Activated CD4-positive, CD25-positive, alpha-beta regulatory T cell treated with anti-CD3 and anti-CD28 coated beads, Interleukin-2, amount 50 U/mL, for 24 hours (primary cell): ENCODE measurements at regions not wholly inside any gene's neighbourhood (a gene's known extent, or its start where the extent isn't known, plus 50 kb on each side); places are given as distances from the start of the nearest gene placed in this dataset.

Source experiments
- ATAC-seq, 2 donors: fragments of 150-1000 bp; cut with Tn5 transposase; one replicate each; pipeline ENCODE4 v1.10.0; 2021; ENCODE audit warnings: mild to moderate bottlenecking in 1 of 2, moderate library complexity in 1 of 2

DNA sequence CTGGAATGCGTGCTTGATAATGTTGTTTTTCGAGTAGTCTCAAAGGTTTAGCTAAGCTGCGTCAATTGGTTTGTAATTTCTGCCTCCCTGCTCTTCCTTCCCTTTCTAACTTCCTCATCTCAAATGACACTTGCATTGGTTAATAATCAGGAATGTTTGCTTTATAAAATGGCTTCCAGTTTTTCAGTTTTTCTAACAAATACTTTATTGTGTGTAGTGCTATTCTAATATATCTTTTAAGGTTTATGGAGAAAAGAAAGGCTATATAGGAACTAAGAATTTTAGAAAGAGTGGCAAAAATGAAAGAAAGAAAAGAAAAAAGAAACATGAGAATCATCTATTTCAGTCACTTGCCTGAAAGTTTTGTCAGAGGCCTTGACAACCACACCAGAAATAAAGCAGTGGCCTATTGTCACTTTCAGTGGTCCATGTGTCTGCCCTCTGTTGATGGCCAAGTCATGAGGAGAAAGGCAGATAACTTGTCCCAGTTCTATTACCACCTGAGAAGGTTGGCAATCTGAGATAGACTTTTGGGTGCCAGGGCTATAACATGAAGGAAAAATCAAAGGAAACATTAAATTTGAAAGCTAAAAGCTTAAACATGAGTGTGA is 221.9 kb upstream of the KITLG start:
- ATAC-seq: no peak

GRCh38 chr12:88801227-88802095 is 221.2 kb upstream of the KITLG start:
- ATAC-seq: no peak

DNA sequence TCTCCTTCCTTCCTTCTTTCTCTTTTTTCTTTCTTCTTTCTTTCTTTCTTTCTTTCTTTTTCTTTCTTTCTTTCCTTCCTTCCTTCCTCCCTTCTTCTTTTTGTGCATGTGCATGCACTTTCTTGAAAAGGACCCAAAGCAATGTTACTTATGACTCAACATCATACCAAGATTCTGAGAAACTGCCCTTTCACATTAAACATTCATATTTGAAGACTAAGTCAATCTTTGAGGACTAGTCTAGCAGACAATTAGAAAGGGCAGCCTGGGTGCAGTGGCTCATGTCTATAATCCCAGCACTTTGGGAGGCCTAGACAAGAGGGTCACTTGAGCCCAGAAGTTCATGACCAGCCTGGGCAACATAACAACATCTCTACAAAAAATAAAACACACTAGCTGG is 212.8 kb upstream of the KITLG start:
- ATAC-seq: no peak

DNA sequence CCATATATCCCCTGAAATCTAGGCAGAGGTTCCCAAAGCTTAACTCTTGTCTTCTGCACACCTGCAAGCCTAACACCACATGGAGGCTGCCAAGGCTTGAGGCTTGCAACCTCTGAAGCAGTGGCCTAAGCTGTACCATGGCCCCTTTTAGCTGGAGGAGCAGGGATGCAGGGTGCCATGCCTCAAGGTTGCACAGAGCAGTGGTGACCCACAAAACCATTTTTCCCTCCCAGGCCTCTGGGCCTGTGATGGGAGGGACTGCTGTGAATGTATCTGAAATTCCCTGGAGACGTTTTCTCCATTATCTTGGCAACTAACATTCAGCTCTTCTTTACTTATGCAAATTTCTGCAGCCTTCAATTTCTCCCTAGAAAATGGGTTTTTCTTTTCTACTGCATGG is 210.0 kb upstream of the KITLG start:
- ATAC-seq: no peak

- ATAC-seq: no peak
These were observed 203.9 kb upstream of the KITLG start for GRCh38 chr12:88784166-88784565.

GRCh38 chr12:88782351-88782750 is 202.1 kb upstream of the KITLG start:
- no peak for ATAC-seq

DNA sequence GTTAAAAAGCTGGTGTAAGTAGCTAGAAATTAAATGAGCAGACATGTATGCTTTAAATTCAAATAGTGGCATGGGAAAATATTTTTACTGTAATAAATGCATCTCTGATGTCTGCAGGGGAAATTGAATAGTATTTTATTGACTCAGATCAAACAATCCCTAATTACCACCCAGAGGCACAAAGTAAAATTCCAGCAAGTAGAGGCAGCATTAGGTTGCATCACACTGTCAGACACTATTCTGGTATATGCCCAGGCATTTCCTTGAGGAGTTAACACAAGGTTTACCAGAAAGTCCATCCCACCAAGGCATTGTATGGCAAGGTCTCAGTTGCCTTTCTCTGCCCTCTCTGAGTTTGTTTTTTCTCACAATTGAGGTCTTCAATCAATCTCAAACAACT is 201.6 kb upstream of the KITLG start:
- no peak for ATAC-seq

DNA sequence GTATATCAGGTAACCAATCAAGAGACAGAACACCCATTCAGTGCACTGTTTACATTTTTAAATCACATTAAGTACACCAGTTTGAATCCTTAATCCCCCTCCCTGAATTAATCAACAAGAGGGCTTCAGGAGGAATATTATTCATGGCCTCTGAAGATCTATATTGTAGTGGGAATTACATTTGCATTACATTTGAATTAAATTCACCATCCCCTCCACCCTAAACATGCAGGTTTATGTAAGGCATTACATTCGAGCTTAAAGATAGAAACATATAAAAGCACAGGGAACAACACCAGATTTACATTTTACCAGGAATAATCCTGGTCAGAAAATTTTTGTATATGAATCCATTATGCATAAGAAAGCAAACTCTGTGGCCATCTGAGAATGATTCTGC is 197.8 kb upstream of the KITLG start:
- no peak for ATAC-seq

DNA sequence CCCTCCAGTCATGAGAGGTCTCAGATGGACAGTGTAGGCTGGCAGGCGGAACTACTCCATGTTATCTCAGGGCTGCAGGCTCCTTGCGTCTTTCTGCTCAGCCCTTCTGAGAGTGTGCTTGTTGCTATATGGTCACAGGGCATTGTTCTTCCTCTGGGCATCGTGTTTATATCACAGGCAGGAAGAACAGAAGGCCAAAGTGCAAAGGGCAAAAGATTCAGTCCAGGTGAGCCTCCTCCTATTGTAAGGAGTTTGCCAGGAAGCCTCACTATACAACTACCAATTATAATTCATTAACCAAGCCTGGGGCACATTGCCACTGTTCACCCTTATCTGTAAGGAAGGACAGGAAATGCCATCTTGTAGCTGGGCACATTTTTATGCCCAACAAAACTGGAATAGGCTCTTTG is 195.5 kb upstream of the KITLG start:
- ATAC-seq: no peak

- ATAC-seq: no peak
These were observed 187.4 kb upstream of the KITLG start for GRCh38 chr12:88767699-88768098.

- no peak for ATAC-seq
These were observed 184.7 kb upstream of the KITLG start for GRCh38 chr12:88764781-88765480.

DNA sequence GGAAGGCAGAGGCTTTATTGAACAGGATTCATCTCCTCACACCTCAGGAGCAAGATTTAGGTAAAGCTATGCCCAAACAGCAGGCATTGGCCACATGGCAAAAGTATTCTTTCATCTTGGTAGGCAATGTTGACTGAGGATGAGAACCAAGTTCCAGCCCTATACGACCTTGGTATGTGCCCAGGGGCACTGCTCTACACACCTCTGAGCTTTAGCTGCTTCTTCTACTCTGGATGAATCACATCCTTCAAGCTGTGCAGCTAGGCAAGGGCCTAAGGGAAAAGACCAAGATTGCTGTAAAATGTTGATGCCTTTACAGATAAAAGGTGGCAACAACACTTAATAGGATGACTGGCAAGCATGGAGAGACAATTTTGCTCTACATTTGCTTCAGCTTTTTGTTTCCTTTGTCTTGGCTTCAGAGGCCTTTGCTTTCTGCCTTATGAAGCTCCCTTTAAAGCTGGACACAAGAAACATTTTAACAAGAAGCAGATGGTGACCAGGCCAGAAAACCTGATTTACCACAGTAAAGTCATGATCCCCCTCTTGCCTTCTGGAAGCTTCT is 183.3 kb upstream of the KITLG start:
- no peak for ATAC-seq

DNA sequence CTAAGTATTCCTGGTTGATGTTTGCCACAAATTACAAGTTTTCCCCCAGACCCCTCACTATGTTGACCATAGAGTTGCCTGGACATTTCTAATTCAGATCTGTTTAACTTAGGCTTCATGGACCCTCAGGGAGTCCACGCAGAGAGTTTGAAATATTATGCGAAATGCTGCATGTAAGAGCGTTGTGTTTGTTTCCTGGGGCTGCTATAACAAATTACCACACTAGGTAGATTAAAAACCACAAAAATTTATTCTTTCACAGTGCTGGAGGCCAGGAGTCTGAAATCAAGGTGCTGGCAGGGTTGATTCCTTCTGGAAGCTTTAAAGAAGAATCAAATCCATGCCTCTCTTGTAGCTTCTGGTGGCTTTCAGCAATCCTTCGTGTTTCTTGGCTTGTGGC is 177.9 kb upstream of the KITLG start:
- no peak for ATAC-seq

DNA sequence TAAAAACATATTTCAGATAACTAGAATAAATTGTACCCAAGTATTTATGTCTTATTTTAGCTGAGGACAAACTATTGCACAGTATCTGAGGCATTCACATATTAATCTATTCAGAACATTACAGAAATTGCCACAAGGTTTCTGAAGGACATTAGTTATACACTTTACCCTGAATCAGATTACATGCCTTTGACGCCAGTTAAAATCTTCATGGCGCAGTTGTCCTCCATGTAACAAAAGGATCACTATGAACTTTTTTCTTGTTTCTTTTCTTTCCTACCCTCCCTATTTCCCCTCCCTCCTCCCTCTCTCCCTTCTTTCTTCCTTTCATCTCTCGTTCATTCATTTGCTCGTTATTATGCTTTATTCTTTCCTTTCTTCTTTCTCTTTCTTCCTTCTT is 176.6 kb upstream of the KITLG start:
- ATAC-seq: no peak

DNA sequence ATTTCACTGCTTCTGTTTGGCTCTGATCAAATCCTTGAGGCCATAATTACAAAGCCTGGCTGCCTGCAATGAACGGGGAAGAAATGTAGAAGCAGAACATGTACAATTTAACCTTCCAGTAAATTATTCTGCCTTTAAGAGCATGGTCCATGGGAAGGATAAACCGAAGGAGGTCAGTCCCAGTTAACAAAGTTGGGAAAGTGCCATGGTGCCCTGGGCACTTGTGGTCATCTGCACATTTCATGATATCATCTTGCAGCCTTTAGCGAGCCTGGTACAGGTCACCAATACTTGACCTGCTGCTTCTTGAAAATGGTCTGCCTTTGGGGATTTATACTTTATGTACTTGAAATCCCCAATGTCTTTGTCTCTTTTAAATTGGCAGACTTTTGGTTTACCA is 175.9 kb upstream of the KITLG start:
- ATAC-seq: no peak

DNA sequence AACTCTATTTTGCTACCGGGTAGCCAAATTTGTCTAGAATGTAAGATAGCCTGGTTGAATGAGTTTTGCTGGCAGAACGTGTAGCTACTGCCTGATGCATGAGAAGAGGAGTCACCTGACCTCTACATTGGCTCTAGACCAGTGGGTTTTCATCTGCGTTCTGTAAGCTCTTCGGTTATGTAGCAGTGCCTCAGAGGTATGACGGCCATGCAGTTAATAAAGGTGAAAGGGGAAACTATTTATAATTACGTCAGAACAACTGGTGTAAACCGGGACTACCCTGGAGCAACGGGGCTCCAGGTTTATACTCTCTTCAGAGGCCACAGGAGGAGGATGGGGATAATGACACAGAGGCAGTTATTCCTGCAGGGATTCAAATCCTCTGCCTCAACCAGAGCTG is 173.4 kb upstream of the KITLG start:
- no peak for ATAC-seq

DNA sequence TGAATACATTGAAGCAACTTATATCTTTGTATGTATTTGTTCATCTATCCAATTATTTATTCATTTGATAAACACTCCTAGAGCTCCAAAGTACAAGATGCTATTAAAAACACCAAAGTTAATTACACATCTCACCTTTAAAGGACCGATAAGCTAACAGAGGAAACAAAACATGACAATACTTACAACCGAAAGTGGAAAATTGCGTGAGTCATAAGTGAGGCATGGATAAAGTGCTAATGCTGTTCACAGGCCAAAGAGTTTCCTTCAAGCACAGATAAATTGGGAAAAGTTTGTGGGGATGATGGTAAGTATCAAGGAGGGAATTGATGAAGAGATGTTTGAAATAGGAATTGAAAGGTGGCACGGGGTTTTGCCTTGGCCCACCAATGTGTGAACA is 172.8 kb upstream of the KITLG start:
- ATAC-seq: no peak

GRCh38 chr12:88752183-88752582 is 171.9 kb upstream of the KITLG start:
- ATAC-seq: no peak

DNA sequence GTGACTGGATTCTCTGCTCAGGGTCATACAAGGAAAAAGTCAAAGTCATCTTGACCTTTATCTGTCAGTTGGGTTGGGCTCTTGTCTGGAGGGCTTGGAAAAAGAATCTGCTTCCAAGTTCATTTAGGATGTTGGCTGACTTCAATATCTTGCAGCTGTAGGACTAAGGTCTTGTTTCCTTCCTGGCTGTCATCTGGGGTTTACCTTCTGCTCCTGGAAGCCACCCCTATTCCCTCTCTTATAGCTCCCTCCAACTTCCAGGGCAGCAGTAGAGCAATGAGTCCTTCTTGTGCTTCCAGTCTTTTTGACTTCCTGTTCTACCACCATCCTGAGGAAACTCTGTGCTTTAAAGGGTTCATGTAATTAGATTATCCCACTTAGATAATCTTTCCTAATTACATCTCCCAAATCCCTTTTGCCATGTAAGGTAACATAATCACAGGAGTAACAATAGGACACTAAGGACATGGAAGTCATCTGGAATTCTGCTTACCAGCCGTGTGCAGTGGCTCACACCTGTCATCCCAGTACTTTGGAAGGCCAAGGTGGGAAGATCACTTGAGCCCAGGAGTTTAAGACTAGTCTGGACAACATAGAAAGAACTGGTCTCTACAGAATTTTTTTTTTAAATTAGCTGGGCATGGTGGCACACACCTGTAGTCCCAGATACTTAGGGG is 170.7 kb upstream of the KITLG start:
- ATAC-seq: no peak

DNA sequence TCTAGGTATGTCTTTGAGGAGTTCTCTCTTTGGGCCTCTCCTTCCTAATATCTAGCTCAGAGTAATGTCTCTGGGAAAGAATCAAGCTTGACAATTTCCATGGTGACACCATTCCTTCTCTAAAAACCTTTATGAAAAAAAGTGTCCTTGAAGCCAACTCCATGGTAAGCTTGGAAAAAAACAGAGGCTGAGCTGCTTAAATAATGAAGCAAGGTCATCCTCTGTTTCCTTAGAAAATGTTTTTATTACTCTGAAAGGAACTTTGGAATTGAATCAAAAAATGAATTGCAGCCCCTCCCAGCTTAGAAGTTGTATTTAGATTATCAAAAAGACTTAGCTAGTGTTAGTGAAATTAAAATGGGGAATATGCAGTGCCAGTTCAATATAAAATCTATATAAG is 166.1 kb upstream of the KITLG start:
- ATAC-seq: no peak

DNA sequence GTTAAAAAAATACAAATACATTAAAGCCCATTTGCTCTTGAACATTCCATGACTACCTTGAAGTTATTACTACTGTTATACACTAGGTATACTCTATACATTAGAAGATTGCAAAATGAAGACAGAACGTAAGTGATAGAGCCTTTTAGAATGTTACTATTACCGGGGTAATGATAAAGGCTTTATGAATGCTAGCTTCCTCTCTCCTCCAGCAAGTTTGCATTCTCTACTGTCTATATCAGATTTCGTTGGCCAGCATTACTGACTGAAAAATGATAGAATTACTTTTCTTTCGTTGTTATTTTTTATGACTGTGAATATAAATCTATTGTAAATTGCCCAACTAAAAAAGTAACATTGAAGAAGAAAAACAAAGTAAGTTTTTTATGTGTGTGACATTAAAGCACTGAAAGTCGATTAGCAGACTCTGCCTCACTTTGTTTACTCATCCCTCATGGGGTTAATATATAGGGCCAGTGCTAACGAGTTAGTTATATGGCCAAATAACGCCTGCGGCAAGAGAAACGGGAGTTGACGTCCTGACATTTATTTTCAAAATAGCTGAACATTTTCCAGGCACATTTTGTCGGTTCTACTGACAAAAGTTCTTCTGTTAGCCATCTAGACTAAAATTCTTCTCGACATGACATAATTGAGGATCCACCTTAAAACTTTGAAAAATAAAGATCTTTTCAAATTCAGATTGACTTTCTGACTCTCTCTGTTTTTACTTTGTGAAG is 163.8 kb upstream of the KITLG start:
- no peak for ATAC-seq

DNA sequence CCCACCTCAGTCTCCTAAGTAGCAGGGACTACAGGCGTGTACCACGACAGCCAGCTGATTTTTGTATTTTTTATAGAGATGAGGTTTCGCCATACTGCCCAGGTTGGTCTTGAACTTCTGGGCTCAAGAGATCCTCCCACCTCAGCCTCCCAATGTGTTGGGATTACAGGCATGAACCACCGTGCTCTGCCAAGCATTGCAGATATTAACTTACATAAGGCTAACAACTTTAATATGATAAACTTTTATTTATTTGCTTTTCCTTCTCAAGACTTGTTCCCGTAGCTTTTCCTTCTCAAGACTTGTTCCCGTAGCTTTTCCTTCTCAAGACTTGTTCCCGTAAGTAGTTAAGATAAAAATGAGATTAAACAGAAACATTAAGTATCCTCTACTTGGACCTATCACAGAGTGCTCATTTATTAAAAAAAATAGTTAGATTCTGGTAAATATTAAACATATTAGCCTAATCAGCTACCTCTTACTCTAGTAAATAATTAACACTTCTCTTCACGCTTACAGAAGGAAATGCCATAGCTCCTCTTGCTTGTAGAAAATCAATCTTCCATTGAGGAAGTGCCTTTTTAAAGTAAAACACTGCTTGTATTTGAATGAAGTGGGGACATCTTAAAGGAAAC is 157.7 kb upstream of the KITLG start:
- no peak for ATAC-seq
